Natural killer cell (primary cell): ENCODE measurements at regions not wholly inside any gene's neighbourhood (a gene's known extent, or its start where the extent isn't known, plus 50 kb on each side); places are given as distances from the start of the nearest gene placed in this dataset.

Experiments
- ATAC-seq, 3 donors: fragments of 150-1000 bp in 2 of 3; fragments of 200-7000 bp in 1 of 3; cut with Tn5 transposase; 1 replicate in 1 of 3; 2 replicates in 2 of 3; pipeline ENCODE4 v1.10.0; 2021; ENCODE audit warnings: mild to moderate bottlenecking in 2 of 3, moderate library complexity in 2 of 3
- DNase-seq, 2 donors: peaks; one replicate each; pipeline versions ENCODE4 v3.0.0 to v3.0.0-alpha.2; 2013 to 2021; ENCODE audit warnings: mixed read lengths in 1 of 2
- H3K27ac ChIP-seq: one replicate; pipeline ENCODE4 v1.5.1; 2013; ENCODE audit warnings: mild to moderate bottlenecking, low read length
- H3K27me3 ChIP-seq: one replicate; pipeline ENCODE4 v1.6.1; 2013; ENCODE audit warnings: low read length; ENCODE audit not compliant: control insufficient read depth, insufficient read depth
- H3K36me3 ChIP-seq: one replicate; pipeline ENCODE4 v1.6.1; 2013; ENCODE audit warnings: low read length; ENCODE audit not compliant: control insufficient read depth, insufficient read depth
- H3K4me1 ChIP-seq: one replicate; pipeline ENCODE4 v1.6.1; 2013; ENCODE audit warnings: low read length; ENCODE audit not compliant: control insufficient read depth, insufficient read depth
- H3K4me3 ChIP-seq: one replicate; pipeline ENCODE4 v1.5.1; 2013; ENCODE audit warnings: low read length
- H3K9me3 ChIP-seq: one replicate; pipeline ENCODE4 v1.6.1; 2013; ENCODE audit warnings: low read length; ENCODE audit not compliant: control insufficient read depth, insufficient read depth
- H3K27ac Mint-ChIP-seq, 2 donors: one replicate each; pipeline ENCODE4 v1.8.0; 2022; ENCODE audit warnings: mild to moderate bottlenecking in 2 of 2, mixed read lengths in 2 of 2, moderate library complexity in 1 of 2
- H3K27me3 Mint-ChIP-seq, 2 donors: one replicate each; pipeline ENCODE4 v1.8.0; 2022; ENCODE audit warnings: low read depth in 2 of 2, mixed read lengths in 2 of 2
- H3K36me3 Mint-ChIP-seq: one replicate; pipeline ENCODE4 v1.8.0; 2022; ENCODE audit warnings: mixed read lengths
- H3K4me1 Mint-ChIP-seq, 2 donors: one replicate each; pipeline ENCODE4 v1.8.0; 2022; ENCODE audit warnings: mixed read lengths in 2 of 2
- H3K4me3 Mint-ChIP-seq: one replicate; pipeline ENCODE4 v1.8.0; 2022; ENCODE audit warnings: mild to moderate bottlenecking, moderate library complexity, mixed read lengths
- H3K9me3 Mint-ChIP-seq, 2 donors: one replicate each; pipeline ENCODE4 v1.8.0; 2022; ENCODE audit warnings: mixed read lengths in 2 of 2
- WGBS: methylation state at CpG from one replicate; pipeline ENCODE4 v1.1.7; 2013; ENCODE audit warnings: missing lambda C conversion rate; ENCODE audit not compliant: insufficient coverage; 5-methylcytosine and 5-hydroxymethylcytosine counted together
- intact Hi-C: fragments of 100-400 bp; cut with micrococcal nuclease; formaldehyde crosslinking; loops from one replicate; pipeline ENCODE4 v1.14.2; 2022
- TF ChIP-seq, protein P1 (sequence below): fragments of 200-600 bp; IDR thresholded peaks from one replicate; pipeline ENCODE4 v1.8.0; 2022; ENCODE audit warnings: antibody characterized with exemption

DNA sequence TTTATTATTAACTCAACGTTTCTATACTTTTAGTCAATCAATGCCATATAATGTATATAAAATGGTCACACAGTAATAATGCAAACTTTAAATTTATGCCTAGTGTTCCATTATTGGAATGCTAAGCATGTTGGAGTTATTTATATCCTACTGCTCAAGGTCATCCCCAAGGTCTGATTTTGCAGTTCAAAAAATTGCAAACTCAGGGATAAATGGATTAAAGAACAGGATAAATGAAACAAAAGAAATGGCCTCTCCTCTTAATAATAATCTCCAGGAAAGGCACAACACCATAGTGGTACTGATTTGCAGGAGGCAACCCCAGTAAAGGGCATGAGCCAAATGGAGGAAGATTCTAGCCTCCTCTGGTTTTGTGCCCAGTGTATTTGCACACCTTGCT is 436.4 kb downstream of the EPHA4 start:
- Histone ChIP-seq H3K4me3 (no peak overlapping the region), H3K9me3 (no peaks in the 10 kb centered on the region), H3K27me3 (no peaks in the 10 kb centered on the region), H3K27ac (no peak overlapping the region), H3K36me3 (no peaks in the 10 kb centered on the region), H3K4me1 (no peaks in the 10 kb centered on the region)
- no CpG with 5 or more reads among the region's 1 CpG for WGBS
- DNase-seq = no peak
- ATAC-seq = no peak
- no peak overlapping the region for H3K4me3 Mint-ChIP-seq
- H3K4me1 Mint-ChIP-seq = no peaks in the 10 kb centered on the region
- intact Hi-C loops = no loop called here
- no peak overlapping the region for H3K27ac Mint-ChIP-seq
- no peaks in the 10 kb centered on the region for H3K36me3 Mint-ChIP-seq
- TF ChIP-seq, protein P1, sequence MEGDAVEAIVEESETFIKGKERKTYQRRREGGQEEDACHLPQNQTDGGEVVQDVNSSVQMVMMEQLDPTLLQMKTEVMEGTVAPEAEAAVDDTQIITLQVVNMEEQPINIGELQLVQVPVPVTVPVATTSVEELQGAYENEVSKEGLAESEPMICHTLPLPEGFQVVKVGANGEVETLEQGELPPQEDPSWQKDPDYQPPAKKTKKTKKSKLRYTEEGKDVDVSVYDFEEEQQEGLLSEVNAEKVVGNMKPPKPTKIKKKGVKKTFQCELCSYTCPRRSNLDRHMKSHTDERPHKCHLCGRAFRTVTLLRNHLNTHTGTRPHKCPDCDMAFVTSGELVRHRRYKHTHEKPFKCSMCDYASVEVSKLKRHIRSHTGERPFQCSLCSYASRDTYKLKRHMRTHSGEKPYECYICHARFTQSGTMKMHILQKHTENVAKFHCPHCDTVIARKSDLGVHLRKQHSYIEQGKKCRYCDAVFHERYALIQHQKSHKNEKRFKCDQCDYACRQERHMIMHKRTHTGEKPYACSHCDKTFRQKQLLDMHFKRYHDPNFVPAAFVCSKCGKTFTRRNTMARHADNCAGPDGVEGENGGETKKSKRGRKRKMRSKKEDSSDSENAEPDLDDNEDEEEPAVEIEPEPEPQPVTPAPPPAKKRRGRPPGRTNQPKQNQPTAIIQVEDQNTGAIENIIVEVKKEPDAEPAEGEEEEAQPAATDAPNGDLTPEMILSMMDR = no peak
- no peaks in the 10 kb centered on the region for H3K9me3 Mint-ChIP-seq
- H3K27me3 Mint-ChIP-seq = no peaks in the 10 kb centered on the region

DNA sequence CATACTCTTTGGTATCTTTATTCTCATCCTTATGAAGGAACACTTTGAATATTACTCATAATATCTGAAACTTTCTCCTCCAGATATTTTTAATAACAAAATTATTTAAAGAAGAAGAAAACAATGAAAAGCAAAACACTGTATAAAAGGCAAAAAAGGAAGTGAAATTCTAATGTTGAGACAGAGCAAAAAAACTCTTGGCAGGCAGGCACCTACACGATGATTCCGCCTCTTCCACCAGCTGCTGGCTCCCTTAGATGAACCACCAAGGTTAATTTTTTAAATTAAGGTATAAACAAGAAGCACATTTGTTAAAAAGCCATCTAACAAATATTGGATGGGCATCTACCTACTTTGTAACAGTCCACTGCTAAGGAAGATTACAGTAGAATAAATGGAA is 434.7 kb downstream of the EPHA4 start:
- 58% methylated on average over 2 of the region's 2 CpGs for WGBS
- ATAC-seq (no peak), DNase-seq (no peak)
- no peaks in the 10 kb centered on the region for H3K36me3 Mint-ChIP-seq
- TF ChIP-seq, protein P1 = no peak
- H3K27ac Mint-ChIP-seq = no peak overlapping the region
- no peaks in the 10 kb centered on the region for H3K9me3 Mint-ChIP-seq
- no peaks in the 10 kb centered on the region for H3K4me1 Mint-ChIP-seq
- no peaks in the 10 kb centered on the region for H3K9me3 ChIP-seq
- no peak overlapping the region for H3K4me3 Mint-ChIP-seq
- no peak overlapping the region for H3K4me3 ChIP-seq
- intact Hi-C loops = no loop called here
- no peaks in the 10 kb centered on the region for H3K27me3 Mint-ChIP-seq
- no peaks in the 10 kb centered on the region for H3K36me3 ChIP-seq
- no peak overlapping the region for H3K27ac ChIP-seq
- no peaks in the 10 kb centered on the region for H3K27me3 ChIP-seq
- no peaks in the 10 kb centered on the region for H3K4me1 ChIP-seq

DNA sequence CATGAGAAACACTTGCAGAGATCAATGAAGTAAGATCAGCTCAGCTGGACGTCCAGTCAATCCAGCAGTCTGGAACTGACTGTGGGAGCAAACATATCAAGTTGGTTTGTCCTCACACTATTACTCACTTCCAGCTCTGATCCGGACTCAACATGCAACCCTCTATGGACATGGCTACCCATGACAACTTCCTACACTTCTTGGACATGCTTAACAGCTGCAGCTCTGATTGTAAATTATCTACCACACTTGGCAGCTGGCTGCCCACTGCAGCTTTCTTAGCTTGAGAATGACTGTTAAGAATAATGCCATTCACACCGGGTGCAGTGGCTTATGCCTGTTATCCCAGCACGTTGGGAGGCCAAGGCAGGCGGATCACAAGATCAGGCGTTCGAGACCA is 429.8 kb downstream of the EPHA4 start:
- intact Hi-C loops = no loop called here
- Histone ChIP-seq H3K4me3 (no peak overlapping the region), H3K9me3 (no peaks in the 10 kb centered on the region), H3K36me3 (no peaks in the 10 kb centered on the region), H3K27ac (no peak overlapping the region), H3K4me1 (no peaks in the 10 kb centered on the region), H3K27me3 (no peaks in the 10 kb centered on the region)
- DNase-seq (no peak), ATAC-seq (no peak)
- Mint-ChIP-seq H3K9me3 (no peaks in the 10 kb centered on the region), H3K36me3 (no peaks in the 10 kb centered on the region), H3K4me1 (no peaks in the 10 kb centered on the region), H3K4me3 (no peak overlapping the region), H3K27me3 (peaks cover 0 to 3% of the 10 kb centered on the region in 2 donors), H3K27ac (no peak overlapping the region)
- 92% methylated on average over 7 of the region's 7 CpGs for WGBS
- TF ChIP-seq, protein P1 = no peak

DNA sequence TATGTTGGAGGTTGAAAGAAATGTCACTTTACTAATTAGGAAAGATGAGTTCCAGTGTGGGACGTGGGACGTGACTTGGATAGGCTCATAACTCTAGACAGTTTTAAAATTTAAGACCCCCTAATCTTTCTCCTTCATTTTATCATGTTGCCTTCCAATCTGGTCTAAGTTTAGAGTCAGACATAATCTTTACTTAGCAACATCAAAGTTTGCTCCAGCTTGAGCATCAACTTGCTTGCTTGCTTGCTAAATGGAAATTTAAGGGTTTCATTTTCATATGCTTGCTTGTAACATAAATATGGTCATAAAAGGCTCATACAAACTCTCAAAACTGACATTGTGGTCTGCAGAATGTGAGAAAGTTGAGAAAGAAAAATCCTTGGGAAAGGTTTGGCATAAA is 428.9 kb downstream of the EPHA4 start:
- Histone ChIP-seq H3K4me1 (no peaks in the 10 kb centered on the region), H3K36me3 (no peaks in the 10 kb centered on the region), H3K27ac (no peak overlapping the region), H3K4me3 (no peak overlapping the region), H3K9me3 (no peaks in the 10 kb centered on the region), H3K27me3 (no peaks in the 10 kb centered on the region)
- Mint-ChIP-seq H3K9me3 (no peaks in the 10 kb centered on the region), H3K27ac (no peak overlapping the region), H3K36me3 (no peaks in the 10 kb centered on the region), H3K27me3 (peaks cover 0 to 3% of the 10 kb centered on the region in 2 donors), H3K4me3 (no peak overlapping the region), H3K4me1 (no peaks in the 10 kb centered on the region)
- TF ChIP-seq, protein P1 = no peak
- no peak for ATAC-seq
- intact Hi-C loops = no loop called here
- DNase-seq = no peak
- 95% methylated on average over 2 of the region's 2 CpGs for WGBS
